ENCODE measurements at regions not wholly inside any gene's neighbourhood (a gene's known extent, or its start where the extent isn't known, plus 50 kb on each side); places are given as distances from the start of the nearest gene placed in this dataset.

- Mint-ChIP-seq H3K27ac (ENCODE audit: unreplicated experiment) (no peak overlapping the region), H3K9me3 (ENCODE audit: unreplicated experiment) (no peaks in the 10 kb centered on the region)
Observed at GRCh38 chr10:36266923-36267322, 624.8 kb upstream of the FZD8 start.

GRCh38 chr10:36265741-36266140 lies 623.6 kb upstream of the FZD8 start:
- Mint-ChIP-seq H3K4me3 (ENCODE audit: unreplicated experiment) (no peak overlapping the region), H3K4me1 (ENCODE audit: low read depth, unreplicated experiment) (peaks cover 15% of the 10 kb centered on the region), H3K9me3 (ENCODE audit: unreplicated experiment) (no peaks in the 10 kb centered on the region), H3K27me3 (ENCODE audit: low read depth, unreplicated experiment) (no peaks in the 10 kb centered on the region), H3K36me3 (ENCODE audit: low read depth, unreplicated experiment) (no peaks in the 10 kb centered on the region), H3K27ac (ENCODE audit: unreplicated experiment) (no peak overlapping the region)
- TF ChIP-seq EZH2 (IDR thresholded peaks at IDR 0.05; ENCODE audit: insufficient read depth, low read length) (no peak), CTCF (IDR thresholded peaks at IDR 0.05; ENCODE audit: insufficient read depth, low read depth, low read length) (no peak)
- Histone ChIP-seq H3K27me3 (ENCODE audit: insufficient read depth, low read length) (no peaks in the 10 kb centered on the region), H3K9me3 (ENCODE audit: insufficient read depth, low read depth, low read length) (no peaks in the 10 kb centered on the region), H3K79me2 (ENCODE audit: insufficient read depth, low read length) (no peaks in the 10 kb centered on the region), H3K9ac (ENCODE audit: low read length) (no peak overlapping the region), H3K4me3 (ENCODE audit: insufficient read depth, low read depth, low read length) (no peak overlapping the region), H3K4me1 (ENCODE audit: insufficient read depth, low read length) (no peaks in the 10 kb centered on the region), H3K27ac (ENCODE audit: low read depth, low read length) (no peak overlapping the region), H4K20me1 (ENCODE audit: insufficient read depth, low read length) (no peaks in the 10 kb centered on the region), H2AFZ (ENCODE audit: low read depth, low read length) (no peak overlapping the region), H3K36me3 (ENCODE audit: insufficient read depth, low read length) (no peaks in the 10 kb centered on the region), H3K4me2 (ENCODE audit: low read length) (no peak overlapping the region)
- FAIRE-seq, result no peak
- no peak for DNase-seq (ENCODE audit: low read depth)

More at GRCh38 chr10:36266923-36267322, 624.8 kb upstream of the FZD8 start:
- H3K27me3 ChIP-seq (ENCODE audit: insufficient read depth, low read length), result no peaks in the 10 kb centered on the region
- no peak overlapping the region for H3K27ac ChIP-seq (ENCODE audit: low read depth, low read length)
- no peaks in the 10 kb centered on the region for H3K36me3 ChIP-seq (ENCODE audit: insufficient read depth, low read length)
- H3K79me2 ChIP-seq (ENCODE audit: insufficient read depth, low read length), result no peaks in the 10 kb centered on the region
- TF ChIP-seq CTCF (IDR thresholded peaks at IDR 0.05; ENCODE audit: insufficient read depth, low read depth, low read length) (no peak), EZH2 (IDR thresholded peaks at IDR 0.05; ENCODE audit: insufficient read depth, low read length) (no peak)
- H2AFZ ChIP-seq (ENCODE audit: low read depth, low read length), result peak overlapping the region; percentile 10
- no peak overlapping the region for H3K4me2 ChIP-seq (ENCODE audit: low read length)
- no peak for FAIRE-seq
- no peaks in the 10 kb centered on the region for H3K9me3 ChIP-seq (ENCODE audit: insufficient read depth, low read depth, low read length)
- no peaks in the 10 kb centered on the region for H3K27me3 Mint-ChIP-seq (ENCODE audit: low read depth, unreplicated experiment)
- no peak overlapping the region for H3K4me3 Mint-ChIP-seq (ENCODE audit: unreplicated experiment)
- no peaks in the 10 kb centered on the region for H4K20me1 ChIP-seq (ENCODE audit: insufficient read depth, low read length)
- H3K4me1 ChIP-seq (ENCODE audit: insufficient read depth, low read length), result no peaks in the 10 kb centered on the region
- no peak overlapping the region for H3K9ac ChIP-seq (ENCODE audit: low read length)
- H3K36me3 Mint-ChIP-seq (ENCODE audit: low read depth, unreplicated experiment), result no peaks in the 10 kb centered on the region
- H3K4me3 ChIP-seq (ENCODE audit: insufficient read depth, low read depth, low read length), result no peak overlapping the region
- no peak for DNase-seq (ENCODE audit: low read depth)
- H3K4me1 Mint-ChIP-seq (ENCODE audit: low read depth, unreplicated experiment), result peaks cover 21% of the 10 kb centered on the region

GRCh38 chr10:36263871-36264270 lies 621.8 kb upstream of the FZD8 start:
- Histone ChIP-seq H3K27me3 (ENCODE audit: insufficient read depth, low read length) (no peaks in the 10 kb centered on the region), H3K4me3 (ENCODE audit: insufficient read depth, low read depth, low read length) (no peak overlapping the region), H3K9me3 (ENCODE audit: insufficient read depth, low read depth, low read length) (no peaks in the 10 kb centered on the region), H3K79me2 (ENCODE audit: insufficient read depth, low read length) (no peaks in the 10 kb centered on the region), H2AFZ (ENCODE audit: low read depth, low read length) (no peak overlapping the region), H3K4me2 (ENCODE audit: low read length) (no peak overlapping the region), H4K20me1 (ENCODE audit: insufficient read depth, low read length) (no peaks in the 10 kb centered on the region), H3K27ac (ENCODE audit: low read depth, low read length) (no peak overlapping the region), H3K4me1 (ENCODE audit: insufficient read depth, low read length) (no peaks in the 10 kb centered on the region), H3K9ac (ENCODE audit: low read length) (no peak overlapping the region), H3K36me3 (ENCODE audit: insufficient read depth, low read length) (no peaks in the 10 kb centered on the region)
- Mint-ChIP-seq H3K36me3 (ENCODE audit: low read depth, unreplicated experiment) (no peaks in the 10 kb centered on the region), H3K9me3 (ENCODE audit: unreplicated experiment) (no peaks in the 10 kb centered on the region), H3K27ac (ENCODE audit: unreplicated experiment) (no peak overlapping the region), H3K4me3 (ENCODE audit: unreplicated experiment) (no peak overlapping the region), H3K27me3 (ENCODE audit: low read depth, unreplicated experiment) (no peaks in the 10 kb centered on the region), H3K4me1 (ENCODE audit: low read depth, unreplicated experiment) (peaks cover 13% of the 10 kb centered on the region)
- TF ChIP-seq CTCF (IDR thresholded peaks at IDR 0.05; ENCODE audit: insufficient read depth, low read depth, low read length) (no peak), EZH2 (IDR thresholded peaks at IDR 0.05; ENCODE audit: insufficient read depth, low read length) (no peak)
- no peak for DNase-seq (ENCODE audit: low read depth)
- no peak for FAIRE-seq

All from astrocyte (in vitro differentiated cells and primary cell).